Fibroblast of mammary gland (primary cell): ENCODE measurements at regions not wholly inside any gene's neighbourhood (a gene's known extent, or its start where the extent isn't known, plus 50 kb on each side); places are given as distances from the start of the nearest gene placed in this dataset.

Experiments used
- DNase-seq: peaks from one replicate; pipeline ENCODE4 v3.0.0-alpha.2; 2010; ENCODE audit warnings: low read depth
- H3K4me3 ChIP-seq: 2 replicates; pipeline ENCODE4 v1.5.1; 2011; ENCODE audit warnings: low read depth, mild to moderate bottlenecking, low read length, moderate library complexity; ENCODE audit not compliant: control insufficient read depth
- TF ChIP-seq, protein P1 (sequence below): conservative IDR thresholded peaks from 2 replicates; pipeline ENCODE4 v1.5.1; 2011; ENCODE audit warnings: low read depth, low read length, inconsistent platforms; ENCODE audit not compliant: control insufficient read depth, insufficient read depth

DNA sequence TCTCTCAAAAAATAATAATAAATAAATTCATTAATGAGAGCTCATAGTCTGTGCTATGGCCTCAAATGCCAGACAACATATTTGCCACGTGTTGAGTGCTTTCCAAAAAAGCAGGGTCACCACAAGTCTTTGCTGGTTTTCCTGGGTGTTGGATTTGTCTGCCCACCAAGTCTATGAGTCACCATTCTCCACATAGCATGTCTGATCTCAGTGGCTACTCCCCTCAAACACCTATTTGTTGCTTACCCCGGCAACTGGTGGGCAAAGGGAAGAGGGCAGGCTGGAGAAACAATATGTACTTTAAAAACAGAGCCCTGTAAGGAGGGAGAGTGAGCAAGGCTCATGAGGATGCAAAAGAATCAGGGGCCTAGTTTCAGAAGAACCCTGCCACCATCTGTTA lies 120.0 kb upstream of the ARRDC4 start:
- no peak overlapping the region for H3K4me3 ChIP-seq
- no peak for DNase-seq
- TF ChIP-seq, protein P1, sequence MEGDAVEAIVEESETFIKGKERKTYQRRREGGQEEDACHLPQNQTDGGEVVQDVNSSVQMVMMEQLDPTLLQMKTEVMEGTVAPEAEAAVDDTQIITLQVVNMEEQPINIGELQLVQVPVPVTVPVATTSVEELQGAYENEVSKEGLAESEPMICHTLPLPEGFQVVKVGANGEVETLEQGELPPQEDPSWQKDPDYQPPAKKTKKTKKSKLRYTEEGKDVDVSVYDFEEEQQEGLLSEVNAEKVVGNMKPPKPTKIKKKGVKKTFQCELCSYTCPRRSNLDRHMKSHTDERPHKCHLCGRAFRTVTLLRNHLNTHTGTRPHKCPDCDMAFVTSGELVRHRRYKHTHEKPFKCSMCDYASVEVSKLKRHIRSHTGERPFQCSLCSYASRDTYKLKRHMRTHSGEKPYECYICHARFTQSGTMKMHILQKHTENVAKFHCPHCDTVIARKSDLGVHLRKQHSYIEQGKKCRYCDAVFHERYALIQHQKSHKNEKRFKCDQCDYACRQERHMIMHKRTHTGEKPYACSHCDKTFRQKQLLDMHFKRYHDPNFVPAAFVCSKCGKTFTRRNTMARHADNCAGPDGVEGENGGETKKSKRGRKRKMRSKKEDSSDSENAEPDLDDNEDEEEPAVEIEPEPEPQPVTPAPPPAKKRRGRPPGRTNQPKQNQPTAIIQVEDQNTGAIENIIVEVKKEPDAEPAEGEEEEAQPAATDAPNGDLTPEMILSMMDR: no peak

DNA sequence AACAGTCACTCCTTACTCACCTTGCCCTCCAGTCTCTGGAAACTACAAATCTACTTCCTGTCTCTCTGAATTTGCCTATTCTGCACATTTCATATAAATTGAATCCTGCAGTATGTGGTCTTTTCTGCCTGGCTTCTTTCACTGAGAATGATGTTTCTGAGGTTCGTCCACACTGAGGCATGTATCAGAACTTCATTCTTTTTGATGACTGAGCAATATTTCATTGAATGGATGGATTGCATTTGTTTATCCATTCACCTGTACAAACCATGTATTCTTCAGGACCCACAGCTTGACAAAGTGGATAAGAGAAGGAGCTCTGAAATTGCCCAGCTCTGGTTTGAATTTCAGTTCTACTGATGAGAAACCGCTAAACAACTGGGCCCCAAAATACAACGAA lies 118.9 kb upstream of the ARRDC4 start:
- TF ChIP-seq, protein P1: no peak
- no peak overlapping the region for H3K4me3 ChIP-seq
- DNase-seq: no peak

- TF ChIP-seq, protein P1: no peak
- DNase-seq: no peak
- H3K4me3 ChIP-seq: no peak overlapping the region
Observed at GRCh38 chr15:97849183-97849582, 111.3 kb upstream of the ARRDC4 start.

DNA sequence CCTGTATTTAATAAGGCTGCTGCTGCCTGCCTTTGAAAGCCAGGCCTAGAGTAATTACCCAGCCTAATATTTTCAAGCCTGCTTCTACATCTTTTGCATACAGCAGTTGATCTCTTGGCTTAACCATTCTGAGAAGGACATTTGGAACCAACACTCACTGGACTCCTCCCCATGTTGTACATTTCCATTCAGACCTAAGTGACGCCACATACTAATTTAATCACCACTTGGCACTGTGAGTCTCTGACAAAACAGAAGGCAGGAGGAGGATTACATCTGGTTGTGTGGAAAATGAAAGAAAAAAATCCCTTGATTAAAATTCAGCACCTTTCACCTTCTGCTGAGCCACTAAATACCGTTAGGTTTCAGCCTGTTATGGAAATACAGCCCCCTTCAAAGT lies 102.2 kb upstream of the ARRDC4 start:
- DNase-seq: no peak
- H3K4me3 ChIP-seq: no peak overlapping the region
- TF ChIP-seq, protein P1: no peak

GRCh38 chr15:97861529-97862260 lies 98.8 kb upstream of the ARRDC4 start:
- DNase-seq: no peak
- TF ChIP-seq, protein P1: no peak
- no peak overlapping the region for H3K4me3 ChIP-seq

- no peak for DNase-seq
- no peak overlapping the region for H3K4me3 ChIP-seq
- TF ChIP-seq, protein P1: no peak
Observed at GRCh38 chr15:97866959-97867358, 93.5 kb upstream of the ARRDC4 start.
